ENCODE measurements at regions not wholly inside any gene's neighbourhood (a gene's known extent, or its start where the extent isn't known, plus 50 kb on each side); places are given as distances from the start of the nearest gene placed in this dataset.

DNA sequence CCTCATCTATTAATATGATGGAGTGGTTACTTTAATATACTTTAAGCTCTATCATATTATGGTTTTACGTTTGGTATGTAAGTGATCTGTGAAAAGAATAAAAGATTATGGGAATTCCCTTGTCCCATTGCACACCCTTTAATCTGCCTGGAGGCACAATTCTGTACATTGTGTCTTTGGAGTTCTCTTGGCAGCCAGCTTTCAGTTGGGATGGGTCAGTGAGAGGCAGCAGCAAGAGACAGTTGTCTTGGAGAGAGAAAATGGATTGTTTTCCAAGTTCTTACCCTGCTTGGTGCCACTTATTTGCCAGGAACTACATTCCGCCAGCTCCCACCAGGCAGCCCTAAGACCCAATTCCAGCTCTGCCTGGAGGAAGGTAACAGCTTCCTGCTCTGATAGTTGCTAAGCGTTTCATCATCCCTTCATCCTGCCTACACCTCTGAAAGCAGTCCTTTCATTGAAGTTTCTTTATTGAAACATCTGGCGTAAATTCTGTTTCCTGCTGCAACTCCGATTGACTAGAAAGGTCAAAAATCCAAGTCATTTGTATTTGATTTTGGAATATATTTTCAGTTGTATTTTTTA lies 365.2 kb downstream of the AKAIN1 start:
- TF ChIP-seq, protein P1, sequence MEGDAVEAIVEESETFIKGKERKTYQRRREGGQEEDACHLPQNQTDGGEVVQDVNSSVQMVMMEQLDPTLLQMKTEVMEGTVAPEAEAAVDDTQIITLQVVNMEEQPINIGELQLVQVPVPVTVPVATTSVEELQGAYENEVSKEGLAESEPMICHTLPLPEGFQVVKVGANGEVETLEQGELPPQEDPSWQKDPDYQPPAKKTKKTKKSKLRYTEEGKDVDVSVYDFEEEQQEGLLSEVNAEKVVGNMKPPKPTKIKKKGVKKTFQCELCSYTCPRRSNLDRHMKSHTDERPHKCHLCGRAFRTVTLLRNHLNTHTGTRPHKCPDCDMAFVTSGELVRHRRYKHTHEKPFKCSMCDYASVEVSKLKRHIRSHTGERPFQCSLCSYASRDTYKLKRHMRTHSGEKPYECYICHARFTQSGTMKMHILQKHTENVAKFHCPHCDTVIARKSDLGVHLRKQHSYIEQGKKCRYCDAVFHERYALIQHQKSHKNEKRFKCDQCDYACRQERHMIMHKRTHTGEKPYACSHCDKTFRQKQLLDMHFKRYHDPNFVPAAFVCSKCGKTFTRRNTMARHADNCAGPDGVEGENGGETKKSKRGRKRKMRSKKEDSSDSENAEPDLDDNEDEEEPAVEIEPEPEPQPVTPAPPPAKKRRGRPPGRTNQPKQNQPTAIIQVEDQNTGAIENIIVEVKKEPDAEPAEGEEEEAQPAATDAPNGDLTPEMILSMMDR (conservative IDR thresholded peaks at IDR 0.05; ENCODE audit: low read depth, low read length), result no peak
- no peak for TF ChIP-seq EZH2 (IDR thresholded peaks at IDR 0.05; ENCODE audit: borderline replicate concordance, low read depth, low read length, poor library complexity, severe bottlenecking)
